ENCODE measurements at regions not wholly inside any gene's neighbourhood (a gene's known extent, or its start where the extent isn't known, plus 50 kb on each side); places are given as distances from the start of the nearest gene placed in this dataset.

- Histone ChIP-seq H3K36me3 (ENCODE audit: control insufficient read depth in 4 of 4, insufficient read depth in 4 of 4, low read length in 4 of 4) (no peaks in the 10 kb centered on the region), H3K9me3 (ENCODE audit: control insufficient read depth in 4 of 4, insufficient read depth in 3 of 4, low read length in 3 of 4) (no peaks in the 10 kb centered on the region), H3K27me3 (ENCODE audit: control insufficient read depth in 3 of 3, insufficient read depth in 3 of 3, low read length in 2 of 3) (no peaks in the 10 kb centered on the region), H3K27ac (ENCODE audit: low read depth in 1 of 2, low read length in 1 of 2) (no peak overlapping the region), H3K9ac (ENCODE audit: insufficient read depth in 1 of 2, low read length in 2 of 2) (no peak overlapping the region), H3K4me3 (no peak overlapping the region), H3K4me1 (ENCODE audit: control insufficient read depth in 5 of 5, insufficient read depth in 5 of 5, low read length in 5 of 5) (peaks cover 0 to 13% (median 0%) of the 10 kb centered on the region in 5 donors)
- no peak for TF ChIP-seq CTCF (IDR thresholded peaks at IDR 0.05; ENCODE audit: control extremely low read depth, extremely low read depth)
- 63 to 70% methylated on average over 5 of the region's 5 CpGs for WGBS, 2 donors
- DNase-seq (peak; percentile 32 to 69 (median 56)), ATAC-seq (ENCODE audit: insufficient read depth, low FRiP score) (no peak)
Observed at GRCh38 chr12:107558816-107559382, 126.7 kb upstream of the PWP1 start.

GRCh38 chr12:107560165-107560898 lies 125.3 kb upstream of the PWP1 start:
- H3K27ac ChIP-seq (ENCODE audit: low read depth in 1 of 2, low read length in 1 of 2): no peak overlapping the region
- no peaks in the 10 kb centered on the region for H3K9me3 ChIP-seq (ENCODE audit: control insufficient read depth in 4 of 4, insufficient read depth in 3 of 4, low read length in 3 of 4)
- peaks cover 0 to 13% (median 0%) of the 10 kb centered on the region in 5 donors for H3K4me1 ChIP-seq (ENCODE audit: control insufficient read depth in 5 of 5, insufficient read depth in 5 of 5, low read length in 5 of 5)
- no peak for TF ChIP-seq CTCF (IDR thresholded peaks at IDR 0.05; ENCODE audit: control extremely low read depth, extremely low read depth)
- no peaks in the 10 kb centered on the region for H3K27me3 ChIP-seq (ENCODE audit: control insufficient read depth in 3 of 3, insufficient read depth in 3 of 3, low read length in 2 of 3)
- WGBS, 2 donors: 89 to 92% methylated on average over 7 of the region's 7 CpGs
- peak; percentile 17 to 26 (median 22) for DNase-seq
- no peaks in the 10 kb centered on the region for H3K36me3 ChIP-seq (ENCODE audit: control insufficient read depth in 4 of 4, insufficient read depth in 4 of 4, low read length in 4 of 4)
- ATAC-seq (ENCODE audit: insufficient read depth, low FRiP score): no peak
- H3K9ac ChIP-seq (ENCODE audit: insufficient read depth in 1 of 2, low read length in 2 of 2): no peak overlapping the region
- H3K4me3 ChIP-seq: no peak overlapping the region

- DNase-seq (no peak), ATAC-seq (ENCODE audit: insufficient read depth, low FRiP score) (no peak)
- Histone ChIP-seq H3K9ac (ENCODE audit: insufficient read depth in 1 of 2, low read length in 2 of 2) (no peak overlapping the region), H3K27ac (ENCODE audit: low read depth in 1 of 2, low read length in 1 of 2) (no peak overlapping the region), H3K4me1 (ENCODE audit: control insufficient read depth in 5 of 5, insufficient read depth in 5 of 5, low read length in 5 of 5) (peaks cover 0 to 13% (median 0%) of the 10 kb centered on the region in 5 donors), H3K36me3 (ENCODE audit: control insufficient read depth in 4 of 4, insufficient read depth in 4 of 4, low read length in 4 of 4) (no peaks in the 10 kb centered on the region), H3K27me3 (ENCODE audit: control insufficient read depth in 3 of 3, insufficient read depth in 3 of 3, low read length in 2 of 3) (no peaks in the 10 kb centered on the region), H3K4me3 (no peak overlapping the region), H3K9me3 (ENCODE audit: control insufficient read depth in 4 of 4, insufficient read depth in 3 of 4, low read length in 3 of 4) (no peaks in the 10 kb centered on the region)
- TF ChIP-seq CTCF (IDR thresholded peaks at IDR 0.05; ENCODE audit: control extremely low read depth, extremely low read depth): no peak
- 88 to 96% methylated on average over 4 of the region's 4 CpGs for WGBS, 2 donors
Observed at GRCh38 chr12:107560899-107561285, 124.7 kb upstream of the PWP1 start.

Measured in lung (tissue), 11 donors.